SK-N-SH (cell line): ENCODE measurements at regions not wholly inside any gene's neighbourhood (a gene's known extent, or its start where the extent isn't known, plus 50 kb on each side); places are given as distances from the start of the nearest gene placed in this dataset.

ENCODE experiments used
- CTCF ChIA-PET: fragments of 300-600, 350-600 bp; formaldehyde crosslinking; extraction: SDS; loops from one replicate; lab custom pipeline; 2021; lab: Yijun Ruan, JAX
- POLR2A ChIA-PET: fragments of 350-600 bp; sonication (Branson Sonifier 250); formaldehyde crosslinking; extraction: SDS; loops from one replicate; lab custom pipeline; 2020; ENCODE audit warnings: antibody characterized with exemption, inconsistent platforms; lab: Yijun Ruan, JAX
- DNase-seq: peaks from one replicate; pipeline ENCODE4 v3.0.0; 2012
- H2AFZ ChIP-seq: fragments of 200-600 bp; sonication (generic); 2 replicates; pipeline ENCODE4 v1.8.1; 2016; ENCODE audit warnings: antibody characterized with exemption, mild to moderate bottlenecking, low read depth
- H3F3A ChIP-seq: fragments of 200-600 bp; sonication (generic); replicated peaks from 2 replicates; pipeline ENCODE3; 2016; ENCODE audit warnings: antibody characterized with exemption, mild to moderate bottlenecking; ENCODE audit not compliant: insufficient read depth
- H3K27ac ChIP-seq, 2 experiments: fragments of 200-500 bp in 1 of 2; fragments of 200-600 bp in 1 of 2; sonication (Bioruptor generic) in 1 of 2; sonication (generic), shearing (Covaris generic) in 1 of 2; 2 replicates each; pipeline versions ENCODE4 v1.5.1 to v1.6.1; 2014 to 2016; ENCODE audit warnings: low read depth in 2 of 2, inconsistent platforms in 1 of 2, low read length in 1 of 2, mild to moderate bottlenecking in 1 of 2, mixed read lengths in 1 of 2
- H3K27me3 ChIP-seq: fragments of 200-600 bp; sonication (generic), shearing (Covaris generic); 2 replicates; pipeline ENCODE4 v1.6.1; 2016; ENCODE audit warnings: mixed run types; ENCODE audit not compliant: insufficient read depth
- H3K36me3 ChIP-seq, 2 experiments: fragments of 200-500 bp in 1 of 2; fragments of 200-600 bp in 1 of 2; sonication (Bioruptor generic) in 1 of 2; sonication (generic) in 1 of 2; replicated peaks in 1 of 2; 2 replicates each; pipeline versions ENCODE3 to v1.5.1; 2014 to 2016; ENCODE audit warnings: low read length in 1 of 2, mild to moderate bottlenecking in 1 of 2; ENCODE audit not compliant: insufficient read depth in 2 of 2, control insufficient read depth in 1 of 2
- H3K4me1 ChIP-seq, 2 experiments: fragments of 200-500 bp in 1 of 2; fragments of 200-600 bp in 1 of 2; sonication (Bioruptor generic) in 1 of 2; sonication (generic), shearing (Covaris generic) in 1 of 2; 2 replicates each; pipeline versions ENCODE4 v1.5.1 to v1.6.1; 2014 to 2016; ENCODE audit warnings: low read depth in 1 of 2, low read length in 1 of 2, mixed run types in 1 of 2; ENCODE audit not compliant: insufficient read depth in 2 of 2, control insufficient read depth in 1 of 2
- H3K4me2 ChIP-seq: fragments of 200-600 bp; sonication (generic), shearing (Covaris generic); 2 replicates; pipeline ENCODE4 v1.6.1; 2017; ENCODE audit warnings: mixed run types
- H3K4me3 ChIP-seq, 2 experiments: fragments of 200-500 bp in 1 of 2; fragments of 200-600 bp in 1 of 2; sonication (Bioruptor generic) in 1 of 2; sonication (generic), shearing (Covaris generic) in 1 of 2; 2 replicates each; pipeline versions ENCODE4 v1.5.1 to v1.8.1; 2014 to 2016; ENCODE audit warnings: low read depth in 2 of 2, inconsistent platforms in 1 of 2, low read length in 1 of 2, mild to moderate bottlenecking in 1 of 2, mixed read lengths in 1 of 2, moderate library complexity in 1 of 2
- H3K79me2 ChIP-seq: fragments of 200-600 bp; sonication (generic); 2 replicates; pipeline ENCODE4 v1.8.1; 2017; ENCODE audit warnings: mild to moderate bottlenecking; ENCODE audit not compliant: insufficient read depth
- H3K9ac ChIP-seq: fragments of 200-600 bp; sonication (generic); 2 replicates; pipeline ENCODE4 v1.6.1; 2017; ENCODE audit warnings: mixed run types
- H3K9me2 ChIP-seq: fragments of 200-600 bp; sonication (generic); 2 replicates; pipeline ENCODE4 v1.6.1; 2017; ENCODE audit warnings: mixed run types
- H3K9me3 ChIP-seq: fragments of 200-600 bp; sonication (generic); 2 replicates; pipeline ENCODE4 v1.6.1; 2017; ENCODE audit warnings: mixed run types, mild to moderate bottlenecking, moderate library complexity
- H4K20me1 ChIP-seq: fragments of 200-600 bp; sonication (generic); 2 replicates; pipeline ENCODE4 v1.6.1; 2017; ENCODE audit warnings: mild to moderate bottlenecking, mixed run types; ENCODE audit not compliant: insufficient read depth
- EZH2phosphoT487 ChIP-seq: fragments of 200-600 bp; sonication (generic); IDR thresholded peaks from 2 replicates; pipeline ENCODE4 v1.6.1; 2017; ENCODE audit warnings: low read depth, mixed run types, mild to moderate bottlenecking, antibody characterized with exemption, moderate library complexity, borderline replicate concordance
- FOSL2 ChIP-seq: IDR thresholded peaks from 2 replicates; pipeline ENCODE4 v1.4.0; 2012; ENCODE audit warnings: low read depth, mild to moderate bottlenecking, moderate library complexity, borderline replicate concordance
- FOXJ3 ChIP-seq: sonication (generic); formaldehyde crosslinking; IDR thresholded peaks from 2 replicates; pipeline ENCODE4 v1.5.1; 2020; ENCODE audit warnings: mild to moderate bottlenecking, missing genetic modification reagents
- GABPA ChIP-seq: IDR thresholded peaks from 2 replicates; pipeline ENCODE4 v1.4.0; 2012; ENCODE audit warnings: low read depth, mild to moderate bottlenecking
- MXI1 ChIP-seq: IDR thresholded peaks from 2 replicates; pipeline ENCODE4 v1.6.1; 2012; ENCODE audit warnings: mild to moderate bottlenecking, low read depth, low read length, improper control_type of control experiment
- NFIC ChIP-seq: IDR thresholded peaks from 2 replicates; pipeline ENCODE4 v1.4.0; 2012; ENCODE audit warnings: borderline replicate concordance
- POLR2AphosphoS5 ChIP-seq: IDR thresholded peaks from 2 replicates; pipeline ENCODE4 v1.6.1; 2012; ENCODE audit warnings: low read depth, low read length
- RAD21 ChIP-seq: IDR thresholded peaks from 2 replicates; pipeline ENCODE4 v1.6.1; 2012; ENCODE audit warnings: mild to moderate bottlenecking, low read length
- RCOR1 ChIP-seq: fragments of 150-350 bp; IDR thresholded peaks from 2 replicates; pipeline ENCODE4 v1.6.1; 2017; ENCODE audit warnings: antibody characterized with exemption, low read length
- RXRA ChIP-seq: IDR thresholded peaks from 2 replicates; pipeline ENCODE4 v1.4.0; 2012; ENCODE audit warnings: low read depth, mild to moderate bottlenecking, borderline replicate concordance
- SMC3 ChIP-seq: IDR thresholded peaks from 2 replicates; pipeline ENCODE4 v1.6.1; 2012; ENCODE audit warnings: low read depth, low read length, improper control_type of control experiment
- TEAD4 ChIP-seq: IDR thresholded peaks from 2 replicates; pipeline ENCODE4 v1.4.0; 2012; ENCODE audit warnings: mild to moderate bottlenecking, borderline replicate concordance; ENCODE audit not compliant: insufficient read depth
- WGBS: methylation state at CpG from one replicate; pipeline ENCODE4 v1.1.6; 2017; ENCODE audit warnings: low lambda C conversion rate; 5-methylcytosine and 5-hydroxymethylcytosine counted together
- TF ChIP-seq, protein P1 (sequence below): IDR thresholded peaks from 2 replicates; pipeline ENCODE4 v1.6.1; 2012; ENCODE audit warnings: mild to moderate bottlenecking, low read depth, low read length, moderate library complexity
- TF ChIP-seq, protein P2 (sequence below): fragments of 150-350 bp; IDR thresholded peaks from 2 replicates; pipeline ENCODE4 v1.6.1; 2017; ENCODE audit warnings: antibody characterized with exemption, low read length, low read depth, borderline replicate concordance
- TF ChIP-seq, protein P3 (sequence below): IDR thresholded peaks from 2 replicates; pipeline ENCODE4 v1.4.0; 2012; ENCODE audit warnings: low read depth
- TF ChIP-seq, protein P4 (sequence below): fragments of 200-600 bp; sonication (generic); IDR thresholded peaks from 2 replicates; pipeline ENCODE4 v1.6.1; 2017; ENCODE audit warnings: antibody characterized with exemption, mild to moderate bottlenecking, moderate library complexity

DNA sequence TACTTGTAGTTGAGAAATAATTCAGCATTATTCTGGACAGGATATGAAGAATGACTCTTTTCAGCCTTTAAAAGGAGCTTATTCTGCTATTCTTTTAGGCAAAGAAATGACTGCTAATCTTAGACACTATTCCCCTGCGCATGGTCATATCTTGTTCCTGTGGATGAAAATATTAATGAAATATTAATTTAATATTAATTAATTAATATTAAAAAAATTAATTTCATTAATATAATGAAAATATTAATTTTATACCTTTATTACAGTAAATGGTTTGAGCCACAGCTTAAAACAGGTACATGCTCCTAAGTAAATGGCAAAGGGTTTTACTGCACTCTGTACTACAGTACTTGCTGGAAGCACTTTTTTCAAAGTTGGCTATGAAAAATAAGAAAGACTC lies 890.1 kb upstream of the PIK3C3 start (continued):
- TF ChIP-seq EZH2phosphoT487: no peak
- TF ChIP-seq, all 33 proteins: peak for 0

DNA sequence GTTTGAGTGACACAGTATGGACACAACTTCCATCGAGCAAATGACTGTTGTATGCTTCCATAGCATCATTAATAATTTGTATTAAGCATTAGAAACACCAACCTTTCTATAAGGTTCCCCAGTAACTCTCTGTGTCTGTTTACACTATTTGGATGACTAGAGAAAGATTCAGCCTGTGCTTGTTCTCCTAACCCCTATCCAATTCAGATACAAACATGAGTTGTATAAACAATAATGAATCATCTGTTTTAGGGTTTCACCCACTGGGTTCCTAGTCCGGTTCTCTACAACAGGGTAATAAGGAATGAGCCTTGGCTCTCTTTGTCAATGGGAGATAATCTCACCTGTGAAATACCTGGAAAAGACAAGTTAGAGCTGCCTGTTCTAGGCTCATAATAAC lies 894.1 kb upstream of the PIK3C3 start:
- H3K4me3 ChIP-seq: no peak overlapping the region
- CTCF ChIA-PET: no interaction called here
- no peaks in the 10 kb centered on the region for H4K20me1 ChIP-seq
- no peak overlapping the region for H2AFZ ChIP-seq
- no peaks in the 10 kb centered on the region for H3K36me3 ChIP-seq
- no peaks in the 10 kb centered on the region for H3K27me3 ChIP-seq
- H3K4me1 ChIP-seq: peaks cover 0 to 9% of the 10 kb centered on the region in 2 experiments; a peak in 2 of 4 replicates
- POLR2A ChIA-PET: no interaction called here
- no peaks in the 10 kb centered on the region for H3F3A ChIP-seq
- no peaks in the 10 kb centered on the region for H3K9me3 ChIP-seq
- no peak overlapping the region for H3K27ac ChIP-seq
- H3K9me2 ChIP-seq: no peaks in the 10 kb centered on the region
- H3K4me2 ChIP-seq: no peak overlapping the region
- TF ChIP-seq GABPA: no peak
- TF ChIP-seq MXI1: no peak
- no peak for TF ChIP-seq FOXJ3
- no peak for TF ChIP-seq RAD21
- no peak for TF ChIP-seq RCOR1
- no peak for TF ChIP-seq TEAD4
- TF ChIP-seq, protein P1, sequence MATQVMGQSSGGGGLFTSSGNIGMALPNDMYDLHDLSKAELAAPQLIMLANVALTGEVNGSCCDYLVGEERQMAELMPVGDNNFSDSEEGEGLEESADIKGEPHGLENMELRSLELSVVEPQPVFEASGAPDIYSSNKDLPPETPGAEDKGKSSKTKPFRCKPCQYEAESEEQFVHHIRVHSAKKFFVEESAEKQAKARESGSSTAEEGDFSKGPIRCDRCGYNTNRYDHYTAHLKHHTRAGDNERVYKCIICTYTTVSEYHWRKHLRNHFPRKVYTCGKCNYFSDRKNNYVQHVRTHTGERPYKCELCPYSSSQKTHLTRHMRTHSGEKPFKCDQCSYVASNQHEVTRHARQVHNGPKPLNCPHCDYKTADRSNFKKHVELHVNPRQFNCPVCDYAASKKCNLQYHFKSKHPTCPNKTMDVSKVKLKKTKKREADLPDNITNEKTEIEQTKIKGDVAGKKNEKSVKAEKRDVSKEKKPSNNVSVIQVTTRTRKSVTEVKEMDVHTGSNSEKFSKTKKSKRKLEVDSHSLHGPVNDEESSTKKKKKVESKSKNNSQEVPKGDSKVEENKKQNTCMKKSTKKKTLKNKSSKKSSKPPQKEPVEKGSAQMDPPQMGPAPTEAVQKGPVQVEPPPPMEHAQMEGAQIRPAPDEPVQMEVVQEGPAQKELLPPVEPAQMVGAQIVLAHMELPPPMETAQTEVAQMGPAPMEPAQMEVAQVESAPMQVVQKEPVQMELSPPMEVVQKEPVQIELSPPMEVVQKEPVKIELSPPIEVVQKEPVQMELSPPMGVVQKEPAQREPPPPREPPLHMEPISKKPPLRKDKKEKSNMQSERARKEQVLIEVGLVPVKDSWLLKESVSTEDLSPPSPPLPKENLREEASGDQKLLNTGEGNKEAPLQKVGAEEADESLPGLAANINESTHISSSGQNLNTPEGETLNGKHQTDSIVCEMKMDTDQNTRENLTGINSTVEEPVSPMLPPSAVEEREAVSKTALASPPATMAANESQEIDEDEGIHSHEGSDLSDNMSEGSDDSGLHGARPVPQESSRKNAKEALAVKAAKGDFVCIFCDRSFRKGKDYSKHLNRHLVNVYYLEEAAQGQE: no peak
- H3K9ac ChIP-seq: no peak overlapping the region
- 78% methylated on average over 2 of the region's 2 CpGs for WGBS
- no peak for DNase-seq
- no peaks in the 10 kb centered on the region for H3K79me2 ChIP-seq

DNA sequence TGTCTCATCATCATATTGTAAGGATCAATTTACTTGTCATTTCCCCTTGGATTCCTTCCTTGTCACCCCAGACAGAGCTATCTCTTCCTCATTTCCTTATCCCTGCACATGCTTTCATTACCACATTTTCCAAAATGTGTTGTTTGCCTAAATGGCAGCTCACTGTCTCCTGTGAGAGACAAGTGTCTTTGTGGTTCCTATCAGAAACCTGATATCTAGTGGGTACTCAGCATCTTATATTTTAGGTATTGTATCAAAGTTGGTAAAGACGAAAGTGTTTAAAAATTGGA lies 896.0 kb upstream of the PIK3C3 start:
- Histone ChIP-seq H3K27ac (peak overlapping the region in 1 of 2 experiments; percentile 73; a peak in 2 of 4 replicates), H3K9me2 (no peaks in the 10 kb centered on the region), H3K79me2 (no peaks in the 10 kb centered on the region), H3F3A (no peaks in the 10 kb centered on the region), H3K4me1 (peaks cover 0 to 9% of the 10 kb centered on the region in 2 experiments; a peak in 2 of 4 replicates), H3K4me3 (no peak overlapping the region), H3K9ac (no peak overlapping the region), H3K9me3 (no peaks in the 10 kb centered on the region), H2AFZ (no peak overlapping the region), H3K36me3 (no peaks in the 10 kb centered on the region), H3K4me2 (no peak overlapping the region), H4K20me1 (no peaks in the 10 kb centered on the region), H3K27me3 (no peaks in the 10 kb centered on the region)
- POLR2A ChIA-PET: no interaction called here
- no peak for DNase-seq
- CTCF ChIA-PET: interaction anchor here (0.7 to 1.0 kb wide), 3 partner anchors 12 to 129 kb away, joined by 3 read pairs; no protein-coding TSS in a partner anchor
- WGBS: 73% methylated on average over 1 of the region's 1 CpG
- TF ChIP-seq, protein P2, sequence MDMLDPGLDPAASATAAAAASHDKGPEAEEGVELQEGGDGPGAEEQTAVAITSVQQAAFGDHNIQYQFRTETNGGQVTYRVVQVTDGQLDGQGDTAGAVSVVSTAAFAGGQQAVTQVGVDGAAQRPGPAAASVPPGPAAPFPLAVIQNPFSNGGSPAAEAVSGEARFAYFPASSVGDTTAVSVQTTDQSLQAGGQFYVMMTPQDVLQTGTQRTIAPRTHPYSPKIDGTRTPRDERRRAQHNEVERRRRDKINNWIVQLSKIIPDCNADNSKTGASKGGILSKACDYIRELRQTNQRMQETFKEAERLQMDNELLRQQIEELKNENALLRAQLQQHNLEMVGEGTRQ: no peak
- no peak for TF ChIP-seq NFIC
- TF ChIP-seq, protein P3, sequence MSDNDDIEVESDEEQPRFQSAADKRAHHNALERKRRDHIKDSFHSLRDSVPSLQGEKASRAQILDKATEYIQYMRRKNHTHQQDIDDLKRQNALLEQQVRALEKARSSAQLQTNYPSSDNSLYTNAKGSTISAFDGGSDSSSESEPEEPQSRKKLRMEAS: no peak
- TF ChIP-seq SMC3: no peak
- TF ChIP-seq POLR2AphosphoS5: no peak
- TF ChIP-seq RXRA: no peak
- TF ChIP-seq, protein P4, sequence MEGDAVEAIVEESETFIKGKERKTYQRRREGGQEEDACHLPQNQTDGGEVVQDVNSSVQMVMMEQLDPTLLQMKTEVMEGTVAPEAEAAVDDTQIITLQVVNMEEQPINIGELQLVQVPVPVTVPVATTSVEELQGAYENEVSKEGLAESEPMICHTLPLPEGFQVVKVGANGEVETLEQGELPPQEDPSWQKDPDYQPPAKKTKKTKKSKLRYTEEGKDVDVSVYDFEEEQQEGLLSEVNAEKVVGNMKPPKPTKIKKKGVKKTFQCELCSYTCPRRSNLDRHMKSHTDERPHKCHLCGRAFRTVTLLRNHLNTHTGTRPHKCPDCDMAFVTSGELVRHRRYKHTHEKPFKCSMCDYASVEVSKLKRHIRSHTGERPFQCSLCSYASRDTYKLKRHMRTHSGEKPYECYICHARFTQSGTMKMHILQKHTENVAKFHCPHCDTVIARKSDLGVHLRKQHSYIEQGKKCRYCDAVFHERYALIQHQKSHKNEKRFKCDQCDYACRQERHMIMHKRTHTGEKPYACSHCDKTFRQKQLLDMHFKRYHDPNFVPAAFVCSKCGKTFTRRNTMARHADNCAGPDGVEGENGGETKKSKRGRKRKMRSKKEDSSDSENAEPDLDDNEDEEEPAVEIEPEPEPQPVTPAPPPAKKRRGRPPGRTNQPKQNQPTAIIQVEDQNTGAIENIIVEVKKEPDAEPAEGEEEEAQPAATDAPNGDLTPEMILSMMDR: no peak
- TF ChIP-seq, protein P1: no peak
- no peak for TF ChIP-seq FOSL2
